ENCODE measurements at regions not wholly inside any gene's neighbourhood (a gene's known extent, or its start where the extent isn't known, plus 50 kb on each side); places are given as distances from the start of the nearest gene placed in this dataset.
"Not testable (repeated sequence)": the region's sequence is repeated elsewhere in the genome, so short reads cannot be mapped to it uniquely, and the experiment has no call there.

DNA sequence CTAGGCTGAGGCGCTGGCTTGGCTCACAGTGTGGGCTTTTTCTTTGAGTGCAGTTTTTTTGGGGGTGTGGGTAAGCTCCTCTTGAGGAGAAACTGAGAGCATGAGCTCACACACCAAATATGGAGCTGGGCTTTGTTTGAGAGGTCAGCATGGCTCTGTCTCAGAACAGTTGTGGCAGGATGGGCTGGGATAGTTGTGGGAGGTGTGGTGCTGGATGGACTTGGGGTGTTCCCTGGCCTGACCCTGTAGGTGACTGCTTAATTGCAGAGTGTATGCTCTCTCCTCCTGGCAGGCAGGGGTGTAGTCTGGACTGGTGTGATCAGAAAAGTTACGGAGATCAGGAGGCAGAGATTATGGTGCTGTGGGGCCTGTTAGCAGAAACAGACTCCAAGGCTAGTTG lies 64.3 kb upstream of the PGBD5 start:
- DNase-seq (ENCODE audit: low read depth) = no peak
- no peak for TF ChIP-seq CTCF (IDR thresholded peaks at IDR 0.05; ENCODE audit: insufficient read depth, low read depth, low read length)

GRCh38 chr1:230487773-230488428 lies 61.8 kb upstream of the PGBD5 start:
- no peak for DNase-seq (ENCODE audit: low read depth)
- no peak for TF ChIP-seq CTCF (IDR thresholded peaks at IDR 0.05; ENCODE audit: insufficient read depth, low read depth, low read length)
- no peak overlapping the region for H3K4me3 ChIP-seq (ENCODE audit: low read depth, low read length)

More for the DNA sequence above, 64.3 kb upstream of the PGBD5 start:
- no peak overlapping the region for H3K4me3 ChIP-seq (ENCODE audit: low read depth, low read length)

- TF ChIP-seq CTCF (IDR thresholded peaks at IDR 0.05; ENCODE audit: insufficient read depth, low read depth, low read length) = no peak
- DNase-seq (ENCODE audit: low read depth) = no peak
- H3K4me3 ChIP-seq (ENCODE audit: low read depth, low read length) = no peak overlapping the region
These were observed 50.5 kb upstream of the PGBD5 start for GRCh38 chr1:230476622-230477003.

DNA sequence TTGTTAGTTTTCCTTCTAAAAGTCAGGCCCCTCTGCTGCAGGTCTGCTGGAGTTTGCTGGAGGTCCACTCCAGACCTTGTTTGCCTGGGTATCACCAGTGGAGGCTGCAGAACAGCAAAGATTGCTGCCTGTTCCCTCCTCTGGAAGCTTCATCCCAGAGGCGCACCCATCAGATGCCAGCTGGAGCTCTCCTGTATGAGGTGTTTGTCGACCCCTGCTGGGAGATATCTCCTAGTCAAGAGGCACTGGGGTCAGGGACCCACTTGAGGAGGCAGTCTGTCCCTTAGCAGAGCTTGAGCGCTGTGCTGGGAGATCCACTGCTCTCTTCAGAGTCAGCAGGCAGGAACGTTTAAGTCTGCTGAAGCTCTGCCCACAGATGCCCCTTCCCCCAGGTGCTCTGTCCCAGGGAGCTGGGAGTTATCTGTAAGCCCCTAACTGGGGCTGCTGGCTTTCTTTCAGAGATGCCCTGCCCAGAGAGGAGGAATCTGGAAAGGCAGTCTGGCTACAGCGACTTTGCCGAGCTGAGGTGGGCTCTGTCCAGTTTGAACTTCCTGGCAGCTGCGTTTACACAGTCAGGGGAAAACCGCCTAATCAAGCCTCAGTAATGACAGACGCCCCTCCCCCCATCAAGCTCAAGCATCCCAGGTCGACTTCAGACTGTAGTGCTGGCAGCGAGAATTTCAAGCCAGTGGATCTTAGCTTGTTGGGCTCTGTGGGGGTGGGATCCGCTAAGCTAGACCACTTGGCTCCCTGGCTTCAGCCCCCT lies 49.9 kb upstream of the PGBD5 start:
- not testable (repeated sequence) for DNase-seq (ENCODE audit: low read depth); H3K4me3 ChIP-seq (ENCODE audit: low read depth, low read length)

Data from fibroblast of villous mesenchyme (primary cell).